OCI-LY1 (cell line): ENCODE measurements at regions not wholly inside any gene's neighbourhood (a gene's known extent, or its start where the extent isn't known, plus 50 kb on each side); places are given as distances from the start of the nearest gene placed in this dataset.

ENCODE experiments used
- H2AFZ ChIP-seq: fragments of 200-600 bp; sonication (generic), shearing (Covaris generic); 2 replicates; pipeline ENCODE4 v1.6.0; 2014; ENCODE audit warnings: antibody characterized with exemption, mild to moderate bottlenecking, low read length
- H3F3A ChIP-seq: fragments of 200-600 bp; sonication (generic), shearing (Covaris generic); 2 replicates; pipeline ENCODE4 v1.6.0; 2014; ENCODE audit warnings: mild to moderate bottlenecking, antibody characterized with exemption, low read length, moderate library complexity; ENCODE audit not compliant: insufficient read depth
- H3K27ac ChIP-seq: fragments of 200-600 bp; sonication (generic); 2 replicates; pipeline ENCODE4 v1.5.1; 2014; ENCODE audit warnings: low read length, mixed run types, mild to moderate bottlenecking, low read depth; ENCODE audit not compliant: poor library complexity, severe bottlenecking
- H3K27me3 ChIP-seq: fragments of 200-600 bp; sonication (generic); 2 replicates; pipeline ENCODE4 v1.6.0; 2014; ENCODE audit warnings: antibody characterized with exemption, mild to moderate bottlenecking, low read length, moderate library complexity; ENCODE audit not compliant: insufficient read depth
- H3K36me3 ChIP-seq: fragments of 200-600 bp; sonication (generic); 2 replicates; pipeline ENCODE4 v1.6.1; 2014; ENCODE audit warnings: mild to moderate bottlenecking, antibody characterized with exemption, low read length, moderate library complexity, mixed read lengths; ENCODE audit not compliant: insufficient read depth
- H3K4me1 ChIP-seq: fragments of 200-600 bp; sonication (generic); 2 replicates; pipeline ENCODE4 v1.5.1; 2014; ENCODE audit warnings: mild to moderate bottlenecking, low read length, moderate library complexity; ENCODE audit not compliant: insufficient read depth, severe bottlenecking
- H3K4me2 ChIP-seq: fragments of 200-600 bp; sonication (generic), shearing (Covaris generic); 2 replicates; pipeline ENCODE4 v1.6.1; 2014; ENCODE audit warnings: low read length
- H3K4me3 ChIP-seq: fragments of 200-600 bp; sonication (generic); 2 replicates; pipeline ENCODE4 v1.5.1; 2014; ENCODE audit warnings: low read length, low read depth, mild to moderate bottlenecking, mixed read lengths; ENCODE audit not compliant: poor library complexity, severe bottlenecking
- H3K79me2 ChIP-seq: fragments of 200-600 bp; shearing (Covaris generic); 2 replicates; pipeline ENCODE4 v1.6.1; 2016; ENCODE audit warnings: mixed run types, low read length, mixed read lengths; ENCODE audit not compliant: insufficient read depth
- H3K9ac ChIP-seq: fragments of 200-600 bp; sonication (generic), shearing (Covaris generic); 2 replicates; pipeline ENCODE4 v1.6.1; 2014; ENCODE audit warnings: mild to moderate bottlenecking, low read length, mixed read lengths
- H3K9me2 ChIP-seq: fragments of 200-600 bp; sonication (generic), shearing (Covaris generic); 2 replicates; pipeline ENCODE4 v1.6.1; 2014; ENCODE audit warnings: low read depth, mild to moderate bottlenecking, low read length, mixed read lengths
- H3K9me3 ChIP-seq: fragments of 200-600 bp; shearing (Covaris generic); 2 replicates; pipeline ENCODE4 v1.6.1; 2014; ENCODE audit warnings: low read length, mixed read lengths
- H4K20me1 ChIP-seq: fragments of 200-600 bp; sonication (generic), shearing (Covaris generic); 2 replicates; pipeline ENCODE4 v1.6.0; 2016; ENCODE audit warnings: mild to moderate bottlenecking, low read length; ENCODE audit not compliant: insufficient read depth
- CTCF ChIP-seq: fragments of 200-600 bp; sonication (generic), shearing (Covaris generic); IDR thresholded peaks from 2 replicates; pipeline ENCODE4 v1.5.1; 2017; ENCODE audit warnings: mild to moderate bottlenecking, antibody characterized with exemption, low read length, moderate library complexity, mixed read lengths
- EZH2 ChIP-seq: fragments of 200-600 bp; sonication (generic), shearing (Covaris generic); IDR thresholded peaks from 2 replicates; pipeline ENCODE4 v1.8.0; 2017; ENCODE audit warnings: borderline replicate concordance, mixed run types, mild to moderate bottlenecking, antibody characterized with exemption, low read length, moderate library complexity, mixed read lengths

DNA sequence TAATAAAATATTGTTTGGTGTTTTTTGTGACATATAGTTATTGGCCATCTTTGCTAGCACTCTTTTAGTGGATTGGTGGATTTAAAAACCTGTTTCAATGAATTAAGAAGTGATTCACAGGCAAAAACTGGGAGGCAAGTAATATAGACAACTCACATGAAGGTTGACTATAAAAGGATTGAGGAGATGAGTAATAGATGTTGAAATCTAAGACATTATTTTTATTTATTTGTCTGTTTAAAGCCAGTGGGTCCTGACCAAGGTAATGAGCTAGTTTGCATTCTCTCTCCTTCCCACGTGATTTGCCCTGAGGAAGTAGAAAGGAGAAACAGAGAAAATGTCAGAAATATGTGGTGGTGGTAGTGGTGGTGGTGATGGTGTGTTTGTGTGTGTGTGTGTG is 351.5 kb upstream of the ZP4 start:
- H3K4me1 ChIP-seq = no peaks in the 10 kb centered on the region
- H3K79me2 ChIP-seq = no peaks in the 10 kb centered on the region
- H3K9me3 ChIP-seq = no peaks in the 10 kb centered on the region
- no peak overlapping the region for H3K4me2 ChIP-seq
- H3K9me2 ChIP-seq = no peaks in the 10 kb centered on the region
- no peaks in the 10 kb centered on the region for H3K36me3 ChIP-seq
- no peaks in the 10 kb centered on the region for H4K20me1 ChIP-seq
- no peak overlapping the region for H2AFZ ChIP-seq
- no peak overlapping the region for H3K4me3 ChIP-seq
- no peak overlapping the region for H3K27ac ChIP-seq
- no peak overlapping the region for H3K9ac ChIP-seq
- H3F3A ChIP-seq = no peaks in the 10 kb centered on the region
- TF ChIP-seq EZH2 (no peak), CTCF (no peak)
- no peaks in the 10 kb centered on the region for H3K27me3 ChIP-seq

- no peaks in the 10 kb centered on the region for H3K9me3 ChIP-seq
- H3K9me2 ChIP-seq = no peaks in the 10 kb centered on the region
- no peaks in the 10 kb centered on the region for H4K20me1 ChIP-seq
- no peak overlapping the region for H3K9ac ChIP-seq
- H3K4me2 ChIP-seq = no peak overlapping the region
- H3K4me3 ChIP-seq = no peak overlapping the region
- no peaks in the 10 kb centered on the region for H3K27me3 ChIP-seq
- H3K79me2 ChIP-seq = no peaks in the 10 kb centered on the region
- no peaks in the 10 kb centered on the region for H3K4me1 ChIP-seq
- H3K36me3 ChIP-seq = no peaks in the 10 kb centered on the region
- TF ChIP-seq EZH2 = no peak
- no peak for TF ChIP-seq CTCF
- H3K27ac ChIP-seq = no peak overlapping the region
- H2AFZ ChIP-seq = no peak overlapping the region
- no peaks in the 10 kb centered on the region for H3F3A ChIP-seq
These were observed 350.9 kb upstream of the ZP4 start for GRCh38 chr1:238241607-238242006.

- H3K27ac ChIP-seq = no peak overlapping the region
- H3K9me2 ChIP-seq = no peaks in the 10 kb centered on the region
- H3K9ac ChIP-seq = no peak overlapping the region
- no peaks in the 10 kb centered on the region for H3F3A ChIP-seq
- H3K4me3 ChIP-seq = no peak overlapping the region
- H3K36me3 ChIP-seq = no peaks in the 10 kb centered on the region
- H4K20me1 ChIP-seq = no peaks in the 10 kb centered on the region
- H3K9me3 ChIP-seq = no peaks in the 10 kb centered on the region
- H3K79me2 ChIP-seq = no peaks in the 10 kb centered on the region
- no peak overlapping the region for H3K4me2 ChIP-seq
- H2AFZ ChIP-seq = no peak overlapping the region
- TF ChIP-seq EZH2 = no peak
- TF ChIP-seq CTCF = no peak
- no peaks in the 10 kb centered on the region for H3K27me3 ChIP-seq
- no peaks in the 10 kb centered on the region for H3K4me1 ChIP-seq
These were observed 348.6 kb upstream of the ZP4 start for GRCh38 chr1:238239343-238239742.
